Cardiac muscle cell (in vitro differentiated cells and primary cell): ENCODE measurements at regions not wholly inside any gene's neighbourhood (a gene's known extent, or its start where the extent isn't known, plus 50 kb on each side); places are given as distances from the start of the nearest gene placed in this dataset.

Source experiments
- DNase-seq, 2 donors: peaks; one replicate each; pipeline versions ENCODE4 v3.0.0 to v3.0.0-alpha.2; 2010 to 2017; ENCODE audit warnings: low read depth in 1 of 2, low spot score in 1 of 2
- H3K27ac ChIP-seq: fragments of 200-600 bp; sonication (generic); 2 replicates; pipeline ENCODE4 v1.5.1; 2016
- H3K27me3 ChIP-seq: fragments of 200-600 bp; sonication (generic); 2 replicates; pipeline ENCODE4 v1.6.0; 2016; ENCODE audit warnings: control low read depth
- H3K36me3 ChIP-seq: fragments of 200-600 bp; sonication (generic); 2 replicates; pipeline ENCODE4 v1.5.1; 2016; ENCODE audit warnings: control low read depth
- H3K4me1 ChIP-seq: fragments of 200-600 bp; sonication (generic); 2 replicates; pipeline ENCODE4 v1.8.1; 2017; ENCODE audit warnings: low read depth, mild to moderate bottlenecking, mixed run types
- H3K4me3 ChIP-seq: fragments of 200-600 bp; sonication (generic); 2 replicates; pipeline ENCODE4 v1.5.1; 2016; ENCODE audit warnings: mild to moderate bottlenecking
- H3K9me3 ChIP-seq: fragments of 200-600 bp; sonication (generic); 2 replicates; pipeline ENCODE4 v1.5.1; 2017; ENCODE audit warnings: low read depth, mild to moderate bottlenecking, control low read depth
- TF ChIP-seq, protein P1 (sequence below): IDR thresholded peaks from 2 replicates; pipeline ENCODE4 v1.5.1; 2012; ENCODE audit warnings: low read depth, mild to moderate bottlenecking, low read length

DNA sequence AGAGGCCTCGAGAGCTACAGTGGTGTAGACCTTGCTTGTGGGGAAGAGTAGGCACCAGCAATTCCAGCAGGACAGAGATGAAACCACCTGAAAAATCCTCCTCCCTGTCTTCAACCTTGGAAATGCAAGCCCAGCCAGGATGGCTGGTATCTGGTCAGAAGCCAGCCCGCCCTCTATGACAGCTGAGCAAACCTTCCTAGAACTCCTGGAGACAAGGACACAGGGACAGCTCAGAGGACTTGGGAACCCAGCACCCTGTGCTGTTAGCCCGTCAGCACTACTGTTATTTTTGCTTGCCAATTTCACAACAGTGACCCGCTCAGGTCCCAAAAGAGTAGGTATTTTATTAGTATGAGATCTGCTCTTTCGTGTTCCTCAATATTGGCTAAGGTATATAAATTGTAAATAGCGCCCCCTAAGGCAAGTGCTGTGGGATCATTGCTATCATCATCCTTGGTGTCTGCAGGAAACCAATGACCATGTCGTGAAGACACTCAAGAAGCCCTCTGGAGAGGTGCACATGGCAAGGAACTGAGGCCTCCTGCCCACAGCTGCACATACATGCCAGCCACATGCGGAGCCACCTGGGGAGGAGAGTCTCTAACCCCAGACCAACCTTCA, 156.5 kb upstream of the CHST15 start:
- no peak for DNase-seq
- H3K4me3 ChIP-seq = no peak overlapping the region
- H3K4me1 ChIP-seq = no peaks in the 10 kb centered on the region
- TF ChIP-seq, protein P1, sequence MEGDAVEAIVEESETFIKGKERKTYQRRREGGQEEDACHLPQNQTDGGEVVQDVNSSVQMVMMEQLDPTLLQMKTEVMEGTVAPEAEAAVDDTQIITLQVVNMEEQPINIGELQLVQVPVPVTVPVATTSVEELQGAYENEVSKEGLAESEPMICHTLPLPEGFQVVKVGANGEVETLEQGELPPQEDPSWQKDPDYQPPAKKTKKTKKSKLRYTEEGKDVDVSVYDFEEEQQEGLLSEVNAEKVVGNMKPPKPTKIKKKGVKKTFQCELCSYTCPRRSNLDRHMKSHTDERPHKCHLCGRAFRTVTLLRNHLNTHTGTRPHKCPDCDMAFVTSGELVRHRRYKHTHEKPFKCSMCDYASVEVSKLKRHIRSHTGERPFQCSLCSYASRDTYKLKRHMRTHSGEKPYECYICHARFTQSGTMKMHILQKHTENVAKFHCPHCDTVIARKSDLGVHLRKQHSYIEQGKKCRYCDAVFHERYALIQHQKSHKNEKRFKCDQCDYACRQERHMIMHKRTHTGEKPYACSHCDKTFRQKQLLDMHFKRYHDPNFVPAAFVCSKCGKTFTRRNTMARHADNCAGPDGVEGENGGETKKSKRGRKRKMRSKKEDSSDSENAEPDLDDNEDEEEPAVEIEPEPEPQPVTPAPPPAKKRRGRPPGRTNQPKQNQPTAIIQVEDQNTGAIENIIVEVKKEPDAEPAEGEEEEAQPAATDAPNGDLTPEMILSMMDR = peak; percentile 27
- no peaks in the 10 kb centered on the region for H3K27me3 ChIP-seq
- no peaks in the 10 kb centered on the region for H3K9me3 ChIP-seq
- no peaks in the 10 kb centered on the region for H3K36me3 ChIP-seq
- H3K27ac ChIP-seq = no peak overlapping the region

DNA sequence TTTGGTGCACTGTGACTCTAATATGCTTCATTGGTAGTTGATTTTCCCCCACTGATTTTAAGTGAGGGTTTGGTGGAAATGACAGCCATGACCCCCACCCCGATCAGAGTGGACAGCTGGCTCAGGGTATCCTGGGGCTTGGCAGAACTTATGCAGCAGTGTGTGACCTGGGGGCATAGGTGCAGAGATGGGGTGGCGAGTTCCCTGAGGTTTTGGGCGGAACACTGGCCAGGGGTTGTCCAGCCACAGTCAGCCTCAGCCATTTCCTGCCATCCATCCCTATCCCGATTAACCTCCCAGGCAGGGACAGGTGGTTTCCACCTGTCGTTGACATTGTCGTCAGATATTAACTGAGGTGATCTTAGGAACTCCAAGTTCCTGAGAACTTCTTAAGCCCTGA, 155.8 kb upstream of the CHST15 start:
- H3K4me1 ChIP-seq = no peaks in the 10 kb centered on the region
- no peak overlapping the region for H3K4me3 ChIP-seq
- no peaks in the 10 kb centered on the region for H3K9me3 ChIP-seq
- H3K27me3 ChIP-seq = no peaks in the 10 kb centered on the region
- no peak for DNase-seq
- TF ChIP-seq, protein P1 = no peak
- no peak overlapping the region for H3K27ac ChIP-seq
- H3K36me3 ChIP-seq = no peaks in the 10 kb centered on the region

DNA sequence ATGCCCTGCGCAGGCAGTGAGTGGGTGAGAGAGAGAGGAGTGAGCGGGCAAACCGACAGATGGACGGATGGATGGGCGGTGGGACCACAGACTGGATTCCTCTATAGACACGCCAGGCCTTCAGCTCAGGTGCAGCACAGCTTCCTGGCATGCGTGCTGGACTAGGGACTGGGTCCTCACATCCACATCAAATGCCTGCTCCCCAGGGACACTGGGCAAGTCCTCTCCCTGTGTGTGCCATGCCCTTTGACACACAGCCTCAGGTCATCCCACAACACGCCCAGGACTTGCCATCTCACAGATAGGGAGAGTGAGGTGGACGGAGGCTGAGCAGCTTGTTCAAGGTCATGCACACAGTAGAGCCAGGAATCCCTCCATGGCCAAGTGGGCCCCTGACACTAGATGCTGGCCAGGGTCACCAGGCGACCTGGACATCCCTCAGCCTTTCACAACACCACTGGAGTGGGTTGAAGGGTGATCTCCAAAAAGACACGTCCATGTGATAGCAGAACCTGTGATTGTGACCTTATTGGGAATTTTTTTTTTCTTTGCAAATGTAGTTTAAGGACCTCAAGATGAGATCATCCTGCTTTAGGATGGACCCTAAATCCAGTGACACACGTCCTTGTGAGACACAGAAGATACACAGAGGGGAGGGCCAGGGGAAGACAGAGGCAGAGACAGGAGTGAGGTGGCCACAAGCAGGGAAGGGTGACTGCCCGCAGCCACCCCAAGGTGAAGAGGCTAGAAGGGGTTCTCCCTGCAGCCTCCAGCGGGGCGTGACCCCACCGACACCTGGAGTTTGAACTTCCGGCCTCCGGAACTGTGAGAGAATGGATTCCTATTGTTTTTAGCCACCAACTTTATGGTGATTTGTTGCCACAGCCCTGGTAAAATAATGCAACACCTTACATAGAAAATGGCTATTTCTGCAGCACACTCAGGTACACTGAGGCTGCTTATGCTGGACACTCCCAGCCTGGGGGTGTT, 155.0 kb upstream of the CHST15 start:
- DNase-seq = no peak
- TF ChIP-seq, protein P1 = no peak
- H3K27ac ChIP-seq = no peak overlapping the region
- no peaks in the 10 kb centered on the region for H3K27me3 ChIP-seq
- no peak overlapping the region for H3K4me3 ChIP-seq
- H3K36me3 ChIP-seq = no peaks in the 10 kb centered on the region
- H3K9me3 ChIP-seq = no peaks in the 10 kb centered on the region
- H3K4me1 ChIP-seq = no peaks in the 10 kb centered on the region

DNA sequence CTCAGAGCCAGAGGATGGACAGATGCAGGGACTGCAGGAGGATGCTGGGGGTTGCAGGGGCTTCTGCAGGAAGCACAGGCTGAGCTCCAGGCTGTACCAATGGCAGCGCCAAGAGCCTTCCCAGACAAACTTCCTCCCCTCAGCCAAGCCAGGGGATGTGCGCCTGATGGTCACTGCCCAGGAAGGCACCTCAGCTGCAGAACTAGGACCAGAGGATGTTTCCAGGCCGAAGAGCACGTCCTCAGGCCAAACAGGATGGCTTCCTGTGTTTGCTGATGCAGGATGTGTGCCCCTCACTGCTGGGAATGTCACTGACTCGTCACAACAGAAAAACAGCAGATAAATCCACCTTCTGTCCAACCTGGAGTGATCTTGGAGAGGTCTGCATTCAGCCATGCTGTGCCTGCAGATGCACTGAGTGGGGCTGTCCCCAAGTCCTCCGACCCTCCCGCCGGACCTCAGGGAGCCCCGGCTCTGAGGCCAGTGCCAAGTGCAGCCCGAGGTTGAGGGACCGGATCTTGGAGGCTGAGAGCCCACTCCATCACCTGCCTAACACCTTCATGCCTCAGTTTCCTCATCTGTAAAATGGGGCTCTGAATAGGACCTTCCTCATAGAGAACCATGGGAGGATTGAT, 152.5 kb upstream of the CHST15 start:
- Histone ChIP-seq H3K36me3 (no peaks in the 10 kb centered on the region), H3K4me1 (no peaks in the 10 kb centered on the region), H3K4me3 (no peak overlapping the region), H3K27ac (no peak overlapping the region), H3K9me3 (no peaks in the 10 kb centered on the region), H3K27me3 (no peaks in the 10 kb centered on the region)
- no peak for DNase-seq
- TF ChIP-seq, protein P1 = no peak

DNA sequence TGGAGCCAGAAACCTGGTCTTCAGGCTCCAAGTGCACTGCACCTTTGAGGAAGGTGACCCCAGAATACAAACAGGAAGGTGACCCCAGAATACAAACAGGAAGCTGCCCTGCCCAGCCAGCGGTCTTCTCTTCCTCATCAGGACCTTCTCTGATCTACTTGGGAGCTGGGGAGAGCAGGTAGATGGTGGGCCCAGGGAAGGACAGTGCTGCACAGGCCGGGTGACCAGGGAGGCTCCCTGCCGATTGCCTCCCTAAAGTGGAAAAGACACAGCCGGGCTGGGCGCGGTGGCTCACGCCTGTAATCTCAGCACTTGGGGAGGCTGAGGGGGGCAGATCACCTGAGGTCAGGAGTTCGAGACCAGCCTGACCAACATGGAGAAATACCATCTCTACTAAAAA, 151.8 kb upstream of the CHST15 start:
- Histone ChIP-seq H3K36me3 (no peaks in the 10 kb centered on the region), H3K4me1 (no peaks in the 10 kb centered on the region), H3K9me3 (no peaks in the 10 kb centered on the region), H3K27me3 (no peaks in the 10 kb centered on the region), H3K27ac (no peak overlapping the region), H3K4me3 (no peak overlapping the region)
- DNase-seq = no peak
- TF ChIP-seq, protein P1 = no peak
